RWPE2 (cell line): ENCODE measurements at regions not wholly inside any gene's neighbourhood (a gene's known extent, or its start where the extent isn't known, plus 50 kb on each side); places are given as distances from the start of the nearest gene placed in this dataset.

Experiments used
- ATAC-seq: fragments of 200-7000 bp; cut with Tn5 transposase; 3 replicates; pipeline ENCODE4 v1.9.1; 2021; ENCODE audit warnings: low read depth
- DNase-seq: peaks from one replicate; pipeline ENCODE4 v3.0.0-alpha.2; 2020; ENCODE audit warnings: low spot score
- H3K27ac ChIP-seq: fragments of 450-650 bp; 2 replicates; pipeline ENCODE4 v1.5.1; 2017; ENCODE audit warnings: mild to moderate bottlenecking; ENCODE audit not compliant: poor library complexity, severe bottlenecking
- H3K27me3 ChIP-seq: fragments of 250-450 bp; sonication (Bioruptor Pico); 2 replicates; pipeline ENCODE4 v1.5.1; 2021; ENCODE audit warnings: mild to moderate bottlenecking, moderate library complexity; ENCODE audit not compliant: insufficient read depth, poor library complexity, severe bottlenecking
- H3K36me3 ChIP-seq: fragments of 250-450 bp; sonication (Bioruptor Pico); 2 replicates; pipeline ENCODE4 v1.5.1; 2020; ENCODE audit warnings: low read depth, mild to moderate bottlenecking, moderate library complexity
- H3K4me1 ChIP-seq: fragments of 250-450 bp; sonication (Bioruptor Pico); 2 replicates; pipeline ENCODE4 v1.5.1; 2021; ENCODE audit warnings: mild to moderate bottlenecking, moderate library complexity; ENCODE audit not compliant: insufficient read depth, poor library complexity, severe bottlenecking
- H3K4me3 ChIP-seq: fragments of 250-450 bp; sonication (Bioruptor Pico); 2 replicates; pipeline ENCODE4 v1.5.1; 2021; ENCODE audit warnings: mild to moderate bottlenecking, moderate library complexity; ENCODE audit not compliant: severe bottlenecking
- H3K9me3 ChIP-seq: fragments of 250-450 bp; sonication (Bioruptor Pico); 2 replicates; pipeline ENCODE4 v1.5.1; 2021; ENCODE audit warnings: mild to moderate bottlenecking, moderate library complexity; ENCODE audit not compliant: severe bottlenecking
- TF ChIP-seq, protein P1 (sequence below): fragments of 450-650 bp; IDR thresholded peaks from one replicate; pipeline ENCODE4 v1.5.1; 2017; ENCODE audit warnings: mild to moderate bottlenecking, moderate library complexity; ENCODE audit not compliant: poor library complexity, severe bottlenecking

DNA sequence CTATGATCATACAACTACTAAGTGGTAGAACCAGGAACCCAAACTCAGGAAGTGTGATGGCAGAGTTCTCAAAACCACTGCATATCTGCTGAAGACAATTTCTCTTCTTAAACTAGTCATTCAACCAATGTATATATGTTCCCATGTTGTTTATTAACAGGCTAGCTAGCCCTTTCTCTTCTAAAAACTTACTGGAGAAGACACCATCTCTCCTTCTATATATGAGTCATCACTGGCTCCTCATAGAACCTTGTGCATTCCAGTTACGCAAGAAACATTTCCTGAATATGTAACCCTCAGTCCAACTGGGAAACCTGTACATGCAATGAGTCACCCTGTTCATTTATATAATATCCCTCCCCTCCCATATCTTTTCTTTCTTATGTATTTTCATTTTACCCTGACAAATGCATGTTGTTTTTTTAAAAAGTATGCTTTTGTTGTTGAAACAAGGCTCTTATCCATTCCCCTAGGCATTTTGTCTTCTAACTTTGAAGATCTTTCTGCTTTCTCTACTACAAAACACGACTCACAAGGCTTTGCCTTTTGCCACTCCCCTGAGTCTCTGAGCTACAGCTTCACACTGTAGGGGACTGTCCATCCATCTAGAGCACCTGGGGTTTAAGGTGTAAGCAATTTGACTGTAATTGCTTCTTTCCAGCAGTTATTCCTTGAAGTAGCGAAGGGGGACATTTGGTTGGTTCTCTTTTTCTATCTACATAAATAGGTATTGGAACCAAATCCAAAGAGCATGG, 119.5 kb downstream of the ANXA1 start:
- DNase-seq (no peak), ATAC-seq (peak; percentile 99)
- no peaks in the 10 kb centered on the region for H3K27me3 ChIP-seq
- H3K9me3 ChIP-seq, result no peaks in the 10 kb centered on the region
- H3K4me3 ChIP-seq, result no peak overlapping the region
- TF ChIP-seq, protein P1, sequence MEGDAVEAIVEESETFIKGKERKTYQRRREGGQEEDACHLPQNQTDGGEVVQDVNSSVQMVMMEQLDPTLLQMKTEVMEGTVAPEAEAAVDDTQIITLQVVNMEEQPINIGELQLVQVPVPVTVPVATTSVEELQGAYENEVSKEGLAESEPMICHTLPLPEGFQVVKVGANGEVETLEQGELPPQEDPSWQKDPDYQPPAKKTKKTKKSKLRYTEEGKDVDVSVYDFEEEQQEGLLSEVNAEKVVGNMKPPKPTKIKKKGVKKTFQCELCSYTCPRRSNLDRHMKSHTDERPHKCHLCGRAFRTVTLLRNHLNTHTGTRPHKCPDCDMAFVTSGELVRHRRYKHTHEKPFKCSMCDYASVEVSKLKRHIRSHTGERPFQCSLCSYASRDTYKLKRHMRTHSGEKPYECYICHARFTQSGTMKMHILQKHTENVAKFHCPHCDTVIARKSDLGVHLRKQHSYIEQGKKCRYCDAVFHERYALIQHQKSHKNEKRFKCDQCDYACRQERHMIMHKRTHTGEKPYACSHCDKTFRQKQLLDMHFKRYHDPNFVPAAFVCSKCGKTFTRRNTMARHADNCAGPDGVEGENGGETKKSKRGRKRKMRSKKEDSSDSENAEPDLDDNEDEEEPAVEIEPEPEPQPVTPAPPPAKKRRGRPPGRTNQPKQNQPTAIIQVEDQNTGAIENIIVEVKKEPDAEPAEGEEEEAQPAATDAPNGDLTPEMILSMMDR, result no peak
- peaks cover 12% of the 10 kb centered on the region for H3K4me1 ChIP-seq
- H3K27ac ChIP-seq, result peak overlapping the region; percentile 52
- H3K36me3 ChIP-seq, result no peaks in the 10 kb centered on the region

DNA sequence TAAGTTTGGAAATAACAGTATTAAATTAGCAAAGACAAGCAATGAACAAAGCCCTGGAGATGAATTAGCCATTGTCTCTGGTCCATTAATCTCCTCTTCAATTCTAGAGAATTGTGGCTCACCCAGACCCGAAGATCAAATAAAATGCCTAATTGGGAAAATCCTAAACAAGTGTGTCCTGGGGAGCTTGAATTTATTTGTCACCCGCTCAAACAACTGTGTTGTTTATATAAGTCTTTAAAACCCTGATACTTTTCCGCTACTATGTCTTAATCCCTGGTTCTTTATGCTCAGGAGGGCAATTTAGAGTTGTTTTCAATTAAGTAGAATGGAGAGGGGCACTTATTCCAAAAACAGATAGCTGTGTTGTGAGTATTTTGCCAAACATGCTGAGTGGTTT, 128.4 kb downstream of the ANXA1 start:
- no peak for DNase-seq
- Histone ChIP-seq H3K27me3 (no peaks in the 10 kb centered on the region), H3K27ac (no peak overlapping the region), H3K36me3 (no peaks in the 10 kb centered on the region), H3K9me3 (no peaks in the 10 kb centered on the region), H3K4me3 (no peak overlapping the region), H3K4me1 (no peaks in the 10 kb centered on the region)
- ATAC-seq, result no peak
- TF ChIP-seq, protein P1, result no peak

DNA sequence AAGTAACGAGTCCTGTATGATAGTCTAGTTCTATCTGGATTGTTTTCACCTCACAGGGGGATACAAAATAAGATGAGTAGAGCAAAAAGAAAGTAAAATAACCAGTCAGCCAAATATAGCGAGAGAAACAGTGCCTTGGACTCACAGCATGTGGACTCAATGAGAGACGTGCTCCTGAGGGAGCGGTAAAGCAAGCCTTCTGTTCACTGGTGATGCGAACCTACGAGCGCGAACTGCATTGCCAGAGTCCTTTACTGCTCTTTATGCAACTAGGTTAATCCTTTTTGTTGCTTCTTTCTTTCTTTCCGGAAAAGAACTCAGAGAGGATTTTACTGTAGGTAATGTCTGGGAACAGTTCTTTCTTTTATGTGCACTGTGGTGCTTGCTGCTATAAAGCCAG, 132.7 kb downstream of the ANXA1 start:
- no peaks in the 10 kb centered on the region for H3K9me3 ChIP-seq
- H3K4me3 ChIP-seq, result no peak overlapping the region
- H3K4me1 ChIP-seq, result no peaks in the 10 kb centered on the region
- TF ChIP-seq, protein P1, result no peak
- H3K36me3 ChIP-seq, result no peaks in the 10 kb centered on the region
- H3K27ac ChIP-seq, result no peak overlapping the region
- ATAC-seq (no peak), DNase-seq (no peak)
- H3K27me3 ChIP-seq, result no peaks in the 10 kb centered on the region

GRCh38 chr9:73294336-73294735, 142.7 kb downstream of the ANXA1 start:
- Histone ChIP-seq H3K36me3 (no peaks in the 10 kb centered on the region), H3K4me1 (no peaks in the 10 kb centered on the region), H3K27me3 (peaks cover 4% of the 10 kb centered on the region), H3K9me3 (no peaks in the 10 kb centered on the region), H3K4me3 (no peak overlapping the region), H3K27ac (no peak overlapping the region)
- no peak for DNase-seq
- ATAC-seq, result no peak
- TF ChIP-seq, protein P1, result no peak

- TF ChIP-seq, protein P1, result no peak
- peaks cover 4% of the 10 kb centered on the region for H3K27me3 ChIP-seq
- DNase-seq, result no peak
Measured at GRCh38 chr9:73325983-73326382, 174.3 kb downstream of the ANXA1 start.

More at GRCh38 chr9:73325983-73326382, 174.3 kb downstream of the ANXA1 start:
- no peak overlapping the region for H3K27ac ChIP-seq
- no peaks in the 10 kb centered on the region for H3K4me1 ChIP-seq
- no peaks in the 10 kb centered on the region for H3K36me3 ChIP-seq
- no peaks in the 10 kb centered on the region for H3K9me3 ChIP-seq
- no peak overlapping the region for H3K4me3 ChIP-seq
- ATAC-seq, result no peak
